ENCODE measurements at regions not wholly inside any gene's neighbourhood (a gene's known extent, or its start where the extent isn't known, plus 50 kb on each side); places are given as distances from the start of the nearest gene placed in this dataset.

DNA sequence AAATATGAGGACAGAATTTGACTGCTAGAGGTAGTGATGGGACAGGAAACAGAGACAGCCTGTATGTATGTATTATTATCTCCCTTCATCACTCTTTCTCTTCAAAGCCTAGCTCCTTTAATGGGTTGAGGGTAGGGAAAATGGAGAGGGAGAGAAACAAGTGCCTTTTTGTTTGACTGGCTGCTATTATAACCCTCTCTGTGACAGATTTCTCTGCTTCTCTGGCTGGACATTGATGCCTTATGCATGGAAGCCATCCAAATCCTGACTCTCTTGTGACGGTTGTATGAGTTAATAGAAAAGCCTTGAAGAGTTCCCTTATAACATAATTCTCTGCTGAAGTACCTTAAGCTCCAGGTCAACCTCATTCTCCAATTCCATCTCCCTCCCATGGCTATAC, 118.5 kb upstream of the COL5A2 start:
- TF ChIP-seq, protein P1, sequence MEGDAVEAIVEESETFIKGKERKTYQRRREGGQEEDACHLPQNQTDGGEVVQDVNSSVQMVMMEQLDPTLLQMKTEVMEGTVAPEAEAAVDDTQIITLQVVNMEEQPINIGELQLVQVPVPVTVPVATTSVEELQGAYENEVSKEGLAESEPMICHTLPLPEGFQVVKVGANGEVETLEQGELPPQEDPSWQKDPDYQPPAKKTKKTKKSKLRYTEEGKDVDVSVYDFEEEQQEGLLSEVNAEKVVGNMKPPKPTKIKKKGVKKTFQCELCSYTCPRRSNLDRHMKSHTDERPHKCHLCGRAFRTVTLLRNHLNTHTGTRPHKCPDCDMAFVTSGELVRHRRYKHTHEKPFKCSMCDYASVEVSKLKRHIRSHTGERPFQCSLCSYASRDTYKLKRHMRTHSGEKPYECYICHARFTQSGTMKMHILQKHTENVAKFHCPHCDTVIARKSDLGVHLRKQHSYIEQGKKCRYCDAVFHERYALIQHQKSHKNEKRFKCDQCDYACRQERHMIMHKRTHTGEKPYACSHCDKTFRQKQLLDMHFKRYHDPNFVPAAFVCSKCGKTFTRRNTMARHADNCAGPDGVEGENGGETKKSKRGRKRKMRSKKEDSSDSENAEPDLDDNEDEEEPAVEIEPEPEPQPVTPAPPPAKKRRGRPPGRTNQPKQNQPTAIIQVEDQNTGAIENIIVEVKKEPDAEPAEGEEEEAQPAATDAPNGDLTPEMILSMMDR (IDR thresholded peaks at IDR 0.05; ENCODE audit: poor library complexity) = no peak
- TF ChIP-seq EZH2 (IDR thresholded peaks at IDR 0.05; ENCODE audit: borderline replicate concordance) = no peak
